ENCODE measurements at regions not wholly inside any gene's neighbourhood (a gene's known extent, or its start where the extent isn't known, plus 50 kb on each side); places are given as distances from the start of the nearest gene placed in this dataset.
"Not testable (repeated sequence)": the region's sequence is repeated elsewhere in the genome, so short reads cannot be mapped to it uniquely, and the experiment has no call there.

GRCh38 chr20:41696428-41696827, 78.3 kb upstream of the CHD6 start:
- H3K27ac Mint-ChIP-seq: no peak overlapping the region
- no peaks in the 10 kb centered on the region for H3K36me3 Mint-ChIP-seq (ENCODE audit: low read depth)
- peaks cover 5% of the 10 kb centered on the region for H3K9me3 Mint-ChIP-seq
- H3K4me3 Mint-ChIP-seq: no peak overlapping the region
- intact Hi-C loops (cut with micrococcal nuclease): loop anchor here (10.0 kb wide), 3 partner anchors 352 to 562 kb away; partner anchors contain the start of genes LPIN3 and PLCG1
- DNase-seq: no peak
- peaks cover 2% of the 10 kb centered on the region for H3K27me3 Mint-ChIP-seq
- H3K4me1 Mint-ChIP-seq: peaks cover 20% of the 10 kb centered on the region

GRCh38 chr20:41694796-41695195, 76.6 kb upstream of the CHD6 start:
- Mint-ChIP-seq H3K27me3 (peaks cover 2% of the 10 kb centered on the region), H3K4me3 (peak overlapping the region; percentile 68), H3K36me3 (ENCODE audit: low read depth) (no peaks in the 10 kb centered on the region), H3K4me1 (peaks cover 20% of the 10 kb centered on the region), H3K9me3 (peaks cover 5% of the 10 kb centered on the region), H3K27ac (peak overlapping the region; percentile 55)
- DNase-seq: no peak
- intact Hi-C loops (cut with micrococcal nuclease): loop anchor here (5.0 to 10.0 kb wide), 4 partner anchors 267 to 560 kb away; partner anchors contain the start of genes LPIN3 and PLCG1

- H3K27me3 Mint-ChIP-seq: peaks cover 2% of the 10 kb centered on the region
- DNase-seq: peak; percentile 93
- H3K9me3 Mint-ChIP-seq: peaks cover 5% of the 10 kb centered on the region
- H3K27ac Mint-ChIP-seq: peak overlapping the region; percentile 97
- H3K36me3 Mint-ChIP-seq (ENCODE audit: low read depth): no peaks in the 10 kb centered on the region
- peaks cover 20% of the 10 kb centered on the region for H3K4me1 Mint-ChIP-seq
- intact Hi-C loops (cut with micrococcal nuclease): loop anchor here (1.0 to 10.0 kb wide), 6 partner anchors 75 to 559 kb away; partner anchors contain the start of genes CHD6, LPIN3, PLCG1 and ZHX3
- H3K4me3 Mint-ChIP-seq: peak overlapping the region; percentile 91
Observed at GRCh38 chr20:41693136-41693979, 75.2 kb upstream of the CHD6 start.

- H3K27me3 Mint-ChIP-seq: peaks cover under 1% of the 10 kb centered on the region
- no peaks in the 10 kb centered on the region for H3K36me3 Mint-ChIP-seq (ENCODE audit: low read depth)
- peaks cover 5% of the 10 kb centered on the region for H3K9me3 Mint-ChIP-seq
- peak overlapping the region; percentile 97 for H3K27ac Mint-ChIP-seq
- H3K4me3 Mint-ChIP-seq: peak overlapping the region; percentile 91
- intact Hi-C loops (cut with micrococcal nuclease): loop anchor here (1.0 to 10.0 kb wide), 6 partner anchors 74 to 558 kb away; partner anchors contain the start of genes CHD6, LPIN3, PLCG1 and ZHX3
- peak; percentile 91 for DNase-seq
- H3K4me1 Mint-ChIP-seq: peaks cover 19% of the 10 kb centered on the region
Observed at GRCh38 chr20:41692479-41693135, 74.4 kb upstream of the CHD6 start.

GRCh38 chr20:41691443-41691842, 73.3 kb upstream of the CHD6 start:
- Mint-ChIP-seq H3K4me1 (peaks cover 18% of the 10 kb centered on the region), H3K27ac (no peak overlapping the region), H3K36me3 (ENCODE audit: low read depth) (no peaks in the 10 kb centered on the region), H3K27me3 (peaks cover 7% of the 10 kb centered on the region), H3K4me3 (no peak overlapping the region), H3K9me3 (peaks cover 5% of the 10 kb centered on the region)
- DNase-seq: no peak
- intact Hi-C loops (cut with micrococcal nuclease): loop anchor here (5.0 to 10.0 kb wide), 4 partner anchors 264 to 557 kb away; partner anchors contain the start of genes LPIN3 and PLCG1

GRCh38 chr20:41690702-41691101, 72.5 kb upstream of the CHD6 start:
- H3K9me3 Mint-ChIP-seq: peaks cover 5% of the 10 kb centered on the region
- H3K4me1 Mint-ChIP-seq: peaks cover 18% of the 10 kb centered on the region
- DNase-seq: no peak
- intact Hi-C loops (cut with micrococcal nuclease): loop anchor here (5.0 to 10.0 kb wide), 4 partner anchors 263 to 556 kb away; partner anchors contain the start of genes LPIN3 and PLCG1
- no peak overlapping the region for H3K4me3 Mint-ChIP-seq
- peaks cover 7% of the 10 kb centered on the region for H3K27me3 Mint-ChIP-seq
- H3K27ac Mint-ChIP-seq: no peak overlapping the region
- no peaks in the 10 kb centered on the region for H3K36me3 Mint-ChIP-seq (ENCODE audit: low read depth)

- intact Hi-C loops (cut with micrococcal nuclease): no loop called here
- Mint-ChIP-seq H3K27ac (no peak overlapping the region), H3K27me3 (peaks cover 18% of the 10 kb centered on the region), H3K9me3 (no peaks in the 10 kb centered on the region), H3K4me1 (no peaks in the 10 kb centered on the region), H3K4me3 (no peak overlapping the region), H3K36me3 (ENCODE audit: low read depth) (no peaks in the 10 kb centered on the region)
- no peak for DNase-seq
Observed at GRCh38 chr20:41686961-41687360, 68.8 kb upstream of the CHD6 start.

GRCh38 chr20:41685145-41685544, 67.0 kb upstream of the CHD6 start:
- H3K9me3 Mint-ChIP-seq; H3K4me1 Mint-ChIP-seq; H3K36me3 Mint-ChIP-seq (ENCODE audit: low read depth); DNase-seq; H3K4me3 Mint-ChIP-seq; H3K27ac Mint-ChIP-seq; intact Hi-C loops (cut with micrococcal nuclease): not testable (repeated sequence)
- peaks cover 22% of the 10 kb centered on the region for H3K27me3 Mint-ChIP-seq

- no peak for DNase-seq
- no peaks in the 10 kb centered on the region for H3K4me1 Mint-ChIP-seq
- peaks cover 18% of the 10 kb centered on the region for H3K27me3 Mint-ChIP-seq
- H3K27ac Mint-ChIP-seq: no peak overlapping the region
- H3K9me3 Mint-ChIP-seq: no peaks in the 10 kb centered on the region
- intact Hi-C loops (cut with micrococcal nuclease): no loop called here
- no peak overlapping the region for H3K4me3 Mint-ChIP-seq
- H3K36me3 Mint-ChIP-seq (ENCODE audit: low read depth): no peaks in the 10 kb centered on the region
Observed at GRCh38 chr20:41678799-41679198, 60.6 kb upstream of the CHD6 start.

GRCh38 chr20:41672282-41672681, 54.1 kb upstream of the CHD6 start:
- intact Hi-C loops (cut with micrococcal nuclease): no loop called here
- Mint-ChIP-seq H3K36me3 (ENCODE audit: low read depth) (no peaks in the 10 kb centered on the region), H3K4me3 (no peak overlapping the region), H3K4me1 (no peaks in the 10 kb centered on the region), H3K27ac (no peak overlapping the region), H3K9me3 (no peaks in the 10 kb centered on the region), H3K27me3 (peaks cover 31% of the 10 kb centered on the region)
- DNase-seq: no peak

- intact Hi-C loops (cut with micrococcal nuclease): no loop called here
- H3K27me3 Mint-ChIP-seq: peaks cover 25% of the 10 kb centered on the region
- no peak for DNase-seq
- H3K27ac Mint-ChIP-seq: no peak overlapping the region
- H3K4me3 Mint-ChIP-seq: no peak overlapping the region
- no peaks in the 10 kb centered on the region for H3K4me1 Mint-ChIP-seq
- H3K36me3 Mint-ChIP-seq (ENCODE audit: low read depth): no peaks in the 10 kb centered on the region
- H3K9me3 Mint-ChIP-seq: no peaks in the 10 kb centered on the region
Observed at GRCh38 chr20:41671143-41671542, 53.0 kb upstream of the CHD6 start.

GRCh38 chr20:41670631-41671030, 52.5 kb upstream of the CHD6 start:
- H3K27me3 Mint-ChIP-seq: peaks cover 22% of the 10 kb centered on the region
- DNase-seq: no peak
- no peaks in the 10 kb centered on the region for H3K9me3 Mint-ChIP-seq
- H3K27ac Mint-ChIP-seq: no peak overlapping the region
- no peaks in the 10 kb centered on the region for H3K4me1 Mint-ChIP-seq
- no peaks in the 10 kb centered on the region for H3K36me3 Mint-ChIP-seq (ENCODE audit: low read depth)
- H3K4me3 Mint-ChIP-seq: no peak overlapping the region
- intact Hi-C loops (cut with micrococcal nuclease): no loop called here

- H3K27me3 Mint-ChIP-seq: peaks cover 22% of the 10 kb centered on the region
- no peak for DNase-seq
- no peaks in the 10 kb centered on the region for H3K36me3 Mint-ChIP-seq (ENCODE audit: low read depth)
- H3K9me3 Mint-ChIP-seq: no peaks in the 10 kb centered on the region
- H3K27ac Mint-ChIP-seq: no peak overlapping the region
- no peaks in the 10 kb centered on the region for H3K4me1 Mint-ChIP-seq
- intact Hi-C loops (cut with micrococcal nuclease): no loop called here
- H3K4me3 Mint-ChIP-seq: no peak overlapping the region
Observed at GRCh38 chr20:41669708-41670263, 51.6 kb upstream of the CHD6 start.
